Esophagus muscularis mucosa (tissue), 4 donors: ENCODE measurements at regions not wholly inside any gene's neighbourhood (a gene's known extent, or its start where the extent isn't known, plus 50 kb on each side); places are given as distances from the start of the nearest gene placed in this dataset.
"Not testable (repeated sequence)": the region's sequence is repeated elsewhere in the genome, so short reads cannot be mapped to it uniquely, and the experiment has no call there.

ENCODE experiments used
- DNase-seq: peaks from one replicate; pipeline ENCODE4 v3.0.0-alpha.2; 2017; ENCODE audit errors: extremely low spot score
- H3K27ac ChIP-seq, 4 donors: fragments of 200-600 bp; sonication (generic); replicated peaks in 1 of 4; 1 replicate in 3 of 4; 2 replicates in 1 of 4; pipeline ENCODE4 v1.5.1; 2016 to 2019; ENCODE audit warnings: mild to moderate bottlenecking in 1 of 4
- H3K27me3 ChIP-seq, 4 donors: fragments of 200-600 bp; sonication (generic); one replicate each; pipeline versions ENCODE4 v1.5.1 to v1.6.0; 2016 to 2019
- H3K36me3 ChIP-seq, 4 donors: fragments of 200-600 bp; sonication (generic); one replicate each; pipeline ENCODE4 v1.5.1; 2016 to 2019
- H3K4me1 ChIP-seq, 4 donors: fragments of 200-600 bp; sonication (generic); one replicate each; pipeline ENCODE4 v1.5.1; 2016 to 2019
- H3K4me3 ChIP-seq, 4 donors: fragments of 200-600 bp; sonication (generic); 1 replicate in 2 of 4; 2 replicates in 2 of 4; pipeline ENCODE4 v1.5.1; 2016 to 2019; ENCODE audit warnings: mild to moderate bottlenecking in 4 of 4, moderate library complexity in 1 of 4
- H3K9me3 ChIP-seq, 4 donors: fragments of 200-600 bp; sonication (generic); 1 replicate in 3 of 4; 2 replicates in 1 of 4; pipeline ENCODE4 v1.5.1; 2016 to 2019
- EP300 ChIP-seq: sonication (generic); formaldehyde crosslinking; IDR thresholded peaks from one replicate; pipeline ENCODE4 v1.6.1; 2017; ENCODE audit warnings: antibody characterized with exemption
- POLR2A ChIP-seq: fragments of 450-650 bp; IDR thresholded peaks from one replicate; pipeline ENCODE4 v1.6.1; 2017; ENCODE audit warnings: antibody characterized with exemption, moderate library complexity, mild to moderate bottlenecking, low read depth
- POLR2AphosphoS5 ChIP-seq, 2 donors: sonication (generic); formaldehyde crosslinking; IDR thresholded peaks; one replicate each; pipeline ENCODE4 v1.6.1; 2017; ENCODE audit warnings: antibody characterized with exemption in 2 of 2
- WGBS: methylation state at CpG from one replicate; pipeline ENCODE4 v1.1.5; 2018; 5-methylcytosine and 5-hydroxymethylcytosine counted together
- intact Hi-C: fragments of 100-400 bp; cut with DNase I; formaldehyde crosslinking; loops from one replicate; pipeline ENCODE4 v1.15.1; 2023
- TF ChIP-seq, protein P1 (sequence below), 3 experiments: fragments of 200-600 bp in 2 of 3; fragments of 450-650 bp in 1 of 3; sonication (generic) in 2 of 3; IDR thresholded peaks; one replicate each; pipeline ENCODE4 v1.5.1; 2017 to 2019; ENCODE audit warnings: antibody characterized with exemption in 3 of 3, mild to moderate bottlenecking in 2 of 3, moderate library complexity in 1 of 3

DNA sequence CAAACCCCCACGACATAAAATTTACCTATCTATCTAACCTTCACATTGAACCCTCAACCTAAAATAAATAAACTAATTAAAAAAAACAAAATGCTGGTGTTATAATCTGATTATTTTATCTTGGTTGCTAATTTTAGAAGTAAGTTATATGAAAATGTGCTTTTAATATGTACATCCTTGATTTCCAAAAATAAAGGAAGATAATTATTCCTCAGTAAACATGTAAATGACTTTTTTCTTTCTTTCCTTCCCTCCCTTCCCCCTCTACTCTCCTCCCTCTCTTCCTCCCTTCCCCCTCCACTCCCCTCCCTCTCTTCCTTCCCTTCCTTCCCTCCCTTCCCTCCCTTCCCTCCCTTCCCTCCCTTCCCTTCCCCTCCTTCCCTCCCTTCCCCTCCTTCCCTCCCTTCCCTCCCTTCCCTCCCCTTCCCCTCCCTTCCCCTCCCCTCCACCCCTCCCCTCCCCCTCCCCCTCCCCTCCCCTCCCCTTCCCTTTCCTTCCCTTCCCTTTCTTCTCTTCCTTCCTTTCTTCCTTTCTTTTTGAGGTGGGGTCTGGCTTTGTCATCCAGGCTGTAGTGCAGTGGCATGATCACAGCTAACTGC lies 180.0 kb upstream of the GIMD1 start:
- Histone ChIP-seq H3K9me3 (no peaks in the 10 kb centered on the region), H3K4me1 (no peaks in the 10 kb centered on the region), H3K27me3 (no peaks in the 10 kb centered on the region), H3K27ac (no peak overlapping the region), H3K36me3 (no peaks in the 10 kb centered on the region), H3K4me3 (no peak overlapping the region)
- no peak for TF ChIP-seq POLR2A
- no peak for TF ChIP-seq EP300
- TF ChIP-seq POLR2AphosphoS5 (IDR thresholded peaks at IDR 0.05), result no peak
- TF ChIP-seq, protein P1, sequence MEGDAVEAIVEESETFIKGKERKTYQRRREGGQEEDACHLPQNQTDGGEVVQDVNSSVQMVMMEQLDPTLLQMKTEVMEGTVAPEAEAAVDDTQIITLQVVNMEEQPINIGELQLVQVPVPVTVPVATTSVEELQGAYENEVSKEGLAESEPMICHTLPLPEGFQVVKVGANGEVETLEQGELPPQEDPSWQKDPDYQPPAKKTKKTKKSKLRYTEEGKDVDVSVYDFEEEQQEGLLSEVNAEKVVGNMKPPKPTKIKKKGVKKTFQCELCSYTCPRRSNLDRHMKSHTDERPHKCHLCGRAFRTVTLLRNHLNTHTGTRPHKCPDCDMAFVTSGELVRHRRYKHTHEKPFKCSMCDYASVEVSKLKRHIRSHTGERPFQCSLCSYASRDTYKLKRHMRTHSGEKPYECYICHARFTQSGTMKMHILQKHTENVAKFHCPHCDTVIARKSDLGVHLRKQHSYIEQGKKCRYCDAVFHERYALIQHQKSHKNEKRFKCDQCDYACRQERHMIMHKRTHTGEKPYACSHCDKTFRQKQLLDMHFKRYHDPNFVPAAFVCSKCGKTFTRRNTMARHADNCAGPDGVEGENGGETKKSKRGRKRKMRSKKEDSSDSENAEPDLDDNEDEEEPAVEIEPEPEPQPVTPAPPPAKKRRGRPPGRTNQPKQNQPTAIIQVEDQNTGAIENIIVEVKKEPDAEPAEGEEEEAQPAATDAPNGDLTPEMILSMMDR (IDR thresholded peaks at IDR 0.05), result no peak
- DNase-seq, result no peak
- intact Hi-C loops, result no loop called here
- 70% methylated on average over 1 of the region's 1 CpG for WGBS

DNA sequence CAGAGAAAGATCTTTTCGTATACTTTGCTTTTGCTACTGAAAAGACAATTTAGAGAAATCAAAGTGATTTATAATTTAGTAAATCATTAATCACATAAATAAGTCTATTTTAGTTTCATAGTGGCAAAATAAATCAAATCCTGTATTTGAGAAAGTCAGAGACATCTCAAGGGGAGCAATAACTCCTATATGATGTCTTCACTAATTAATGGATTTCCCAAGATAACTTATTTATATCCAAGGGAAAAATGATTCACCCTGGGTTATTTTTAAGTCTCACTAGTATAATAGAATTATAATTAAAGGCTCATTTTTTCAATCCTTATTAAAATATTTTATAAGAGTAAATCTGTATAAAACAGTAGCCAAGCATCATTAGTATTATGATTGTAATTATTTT lies 177.8 kb upstream of the GIMD1 start:
- H3K27ac ChIP-seq, result no peak overlapping the region

DNA sequence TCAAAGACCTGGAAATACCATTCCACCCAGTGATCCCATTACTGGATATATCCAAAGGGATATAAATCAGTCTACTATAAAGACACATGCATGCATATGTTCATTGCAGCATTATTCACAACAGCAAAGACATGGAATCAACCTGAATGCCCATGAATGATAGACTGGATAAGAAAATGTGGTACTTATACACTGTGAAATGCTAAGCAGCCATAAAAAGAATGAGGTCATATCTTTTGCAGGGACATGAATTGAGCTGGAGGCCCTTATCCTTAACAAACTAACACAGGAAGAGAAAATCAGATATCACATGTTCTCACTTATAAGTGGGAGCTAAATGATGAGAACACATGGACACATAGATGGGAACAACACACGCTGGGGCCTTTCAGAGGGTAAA lies 174.0 kb upstream of the GIMD1 start:
- H3K27ac ChIP-seq, H3K27me3 ChIP-seq, H3K9me3 ChIP-seq, H3K36me3 ChIP-seq, DNase-seq, H3K4me1 ChIP-seq, H3K4me3 ChIP-seq, intact Hi-C loops: not testable (repeated sequence)
- 87% methylated on average over 1 of the region's 1 CpG for WGBS

More for the DNA sequence above, 177.8 kb upstream of the GIMD1 start:
- H3K9me3 ChIP-seq, result no peaks in the 10 kb centered on the region
- no peaks in the 10 kb centered on the region for H3K36me3 ChIP-seq
- intact Hi-C loops, result no loop called here
- WGBS, result 62% methylated on average over 1 of the region's 1 CpG
- no peaks in the 10 kb centered on the region for H3K27me3 ChIP-seq
- H3K4me3 ChIP-seq, result no peak overlapping the region
- DNase-seq, result no peak
- TF ChIP-seq POLR2A (no peak), POLR2AphosphoS5 (IDR thresholded peaks at IDR 0.05) (no peak), EP300 (no peak)
- TF ChIP-seq, protein P1 (IDR thresholded peaks at IDR 0.05), result no peak
- no peaks in the 10 kb centered on the region for H3K4me1 ChIP-seq

DNA sequence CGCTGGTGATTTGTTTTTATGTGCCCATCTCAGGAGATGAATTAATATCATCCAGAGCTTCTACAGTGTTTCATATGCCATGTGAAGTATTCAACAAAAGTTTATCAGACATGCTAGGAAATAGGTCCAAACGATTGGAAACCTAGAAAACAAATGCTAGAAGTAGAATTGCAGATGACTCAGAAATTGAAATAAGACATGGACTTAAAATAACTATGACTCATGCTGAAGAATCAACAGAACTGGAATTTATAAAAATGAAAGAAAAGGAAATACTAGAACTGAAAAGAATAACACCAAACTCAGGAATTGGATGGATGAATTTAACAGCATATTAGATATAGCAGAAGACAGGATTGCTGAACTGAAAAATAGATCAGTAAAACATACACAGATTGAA lies 172.7 kb upstream of the GIMD1 start:
- no peaks in the 10 kb centered on the region for H3K36me3 ChIP-seq
- no peak overlapping the region for H3K4me3 ChIP-seq
- no peak overlapping the region for H3K27ac ChIP-seq
- WGBS, result 60% methylated on average over 2 of the region's 2 CpGs
- intact Hi-C loops, result no loop called here
- peaks cover 0 to 4% (median 0%) of the 10 kb centered on the region in 4 donors for H3K9me3 ChIP-seq
- H3K27me3 ChIP-seq, result no peaks in the 10 kb centered on the region
- TF ChIP-seq POLR2A (no peak), EP300 (no peak), POLR2AphosphoS5 (IDR thresholded peaks at IDR 0.05) (no peak)
- TF ChIP-seq, protein P1 (IDR thresholded peaks at IDR 0.05), result no peak
- no peaks in the 10 kb centered on the region for H3K4me1 ChIP-seq
- no peak for DNase-seq

DNA sequence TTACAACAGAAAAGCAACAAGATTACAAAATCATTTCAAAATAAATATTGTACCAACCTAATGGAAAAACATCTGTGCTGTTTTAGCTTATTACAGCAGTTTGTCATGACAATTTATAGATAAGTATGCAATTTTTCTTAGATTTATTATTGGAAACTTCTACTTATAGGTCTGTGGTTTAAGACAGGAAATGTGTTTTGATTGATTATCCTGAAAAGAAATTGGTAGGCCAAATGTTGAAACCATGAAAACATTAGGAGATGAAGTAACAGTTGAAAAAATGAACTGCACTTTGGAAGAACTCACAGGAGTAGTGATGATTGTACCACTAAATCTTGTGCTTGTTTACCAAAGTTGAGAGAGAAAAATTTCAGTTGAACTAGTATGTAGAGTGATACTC lies 162.2 kb upstream of the GIMD1 start:
- DNase-seq, result no peak
- TF ChIP-seq POLR2AphosphoS5 (IDR thresholded peaks at IDR 0.05) (no peak), POLR2A (no peak), EP300 (no peak)
- TF ChIP-seq, protein P1 (IDR thresholded peaks at IDR 0.05), result no peak
- Histone ChIP-seq H3K4me3 (no peak overlapping the region), H3K9me3 (no peaks in the 10 kb centered on the region), H3K4me1 (no peaks in the 10 kb centered on the region), H3K27me3 (no peaks in the 10 kb centered on the region), H3K36me3 (no peaks in the 10 kb centered on the region), H3K27ac (no peak overlapping the region)
- intact Hi-C loops, result no loop called here
